HFFc6 (cell line): ENCODE measurements at regions not wholly inside any gene's neighbourhood (a gene's known extent, or its start where the extent isn't known, plus 50 kb on each side); places are given as distances from the start of the nearest gene placed in this dataset.

Experiments used
- DNase-seq: peaks from one replicate; pipeline ENCODE4 v3.0.0-alpha.2; 2018
- H3K27ac Mint-ChIP-seq: 2 replicates; pipeline ENCODE4 v1.8.0; 2020; ENCODE audit warnings: mild to moderate bottlenecking, mixed read lengths
- H3K27me3 Mint-ChIP-seq: 2 replicates; pipeline ENCODE4 v1.8.0; 2021; ENCODE audit warnings: mild to moderate bottlenecking, moderate library complexity, mixed read lengths; ENCODE audit not compliant: insufficient read depth
- H3K36me3 Mint-ChIP-seq: 2 replicates; pipeline ENCODE4 v1.8.0; 2021; ENCODE audit warnings: low read depth, mixed read lengths
- H3K4me1 Mint-ChIP-seq: 2 replicates; pipeline ENCODE4 v1.8.0; 2020; ENCODE audit warnings: low read depth, mixed read lengths
- H3K4me3 Mint-ChIP-seq: 2 replicates; pipeline ENCODE4 v1.8.0; 2020; ENCODE audit warnings: mild to moderate bottlenecking, moderate library complexity, mixed read lengths
- H3K9me3 Mint-ChIP-seq: 2 replicates; pipeline ENCODE4 v1.8.0; 2020; ENCODE audit warnings: mild to moderate bottlenecking, mixed read lengths
- CTCF ChIP-seq: fragments of 200-600 bp; sonication (generic); IDR thresholded peaks from 2 replicates; pipeline ENCODE4 v1.5.0; 2021; ENCODE audit warnings: antibody characterized with exemption, mild to moderate bottlenecking

GRCh38 chr17:72425133-72425793 lies 304.4 kb downstream of the SOX9 start:
- Mint-ChIP-seq H3K27me3 (no peaks in the 10 kb centered on the region; the same call in 1 of the 2 replicates), H3K9me3 (no peaks in the 10 kb centered on the region), H3K4me3 (no peak overlapping the region), H3K27ac (no peak overlapping the region), H3K36me3 (no peaks in the 10 kb centered on the region), H3K4me1 (peaks cover 53% of the 10 kb centered on the region)
- DNase-seq, result no peak
- no peak for TF ChIP-seq CTCF

- Mint-ChIP-seq H3K36me3 (no peaks in the 10 kb centered on the region), H3K27ac (no peak overlapping the region), H3K27me3 (no peaks in the 10 kb centered on the region; the same call in 1 of the 2 replicates), H3K4me1 (peaks cover 48% of the 10 kb centered on the region), H3K4me3 (no peak overlapping the region), H3K9me3 (no peaks in the 10 kb centered on the region)
- no peak for DNase-seq
- TF ChIP-seq CTCF, result no peak
Observed at GRCh38 chr17:72425794-72426168, 305.0 kb downstream of the SOX9 start.

GRCh38 chr17:72426321-72426720 lies 305.5 kb downstream of the SOX9 start:
- Mint-ChIP-seq H3K4me3 (no peak overlapping the region), H3K27ac (no peak overlapping the region; the same call in 1 of the 2 replicates), H3K36me3 (no peaks in the 10 kb centered on the region), H3K9me3 (no peaks in the 10 kb centered on the region), H3K4me1 (peaks cover 42% of the 10 kb centered on the region), H3K27me3 (no peaks in the 10 kb centered on the region; the same call in 1 of the 2 replicates)
- no peak for TF ChIP-seq CTCF
- DNase-seq, result no peak

DNA sequence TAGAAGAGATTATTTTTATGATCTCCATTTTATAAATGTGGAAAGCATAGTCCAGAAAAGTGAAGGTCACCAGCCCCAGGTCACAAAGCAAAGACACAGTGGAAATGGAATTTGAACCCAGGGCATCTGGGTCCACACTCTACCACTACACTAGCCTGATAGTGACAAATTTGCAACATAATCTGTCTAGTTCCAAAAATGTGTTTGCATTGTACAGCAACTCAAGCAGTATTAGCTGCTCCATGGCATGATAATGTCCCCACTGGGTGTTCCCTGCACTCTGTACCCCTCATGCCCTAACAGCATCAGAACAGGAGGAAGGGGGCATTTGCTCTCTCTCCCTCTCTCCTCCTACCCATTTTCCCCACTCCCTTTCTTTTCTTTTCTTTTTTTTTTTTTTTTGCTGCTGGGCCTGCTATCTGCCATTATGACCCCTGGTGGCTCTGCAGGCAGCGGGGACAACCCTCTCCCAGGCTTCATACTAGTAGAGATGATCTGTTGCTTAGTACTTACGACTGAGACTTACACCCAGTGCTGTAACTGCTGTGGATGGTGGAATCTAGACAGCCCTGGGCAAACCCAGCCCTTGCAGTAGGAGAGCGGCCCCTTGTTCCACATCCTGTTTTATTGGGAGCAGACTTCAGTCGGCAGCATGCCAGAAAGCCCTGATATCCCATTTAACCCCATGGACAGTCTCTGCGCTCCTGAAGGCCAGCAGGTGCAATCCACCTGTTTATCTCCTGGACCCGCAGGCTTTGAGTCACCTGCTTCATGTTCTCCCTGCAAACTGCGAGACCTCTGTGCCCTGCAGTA lies 306.3 kb downstream of the SOX9 start:
- H3K4me3 Mint-ChIP-seq, result no peak overlapping the region
- H3K4me1 Mint-ChIP-seq, result peaks cover 34% of the 10 kb centered on the region
- no peak overlapping the region for H3K27ac Mint-ChIP-seq
- no peaks in the 10 kb centered on the region; the same call in 1 of the 2 replicates for H3K27me3 Mint-ChIP-seq
- peak; percentile 15; the same call in 1 of the 2 replicates for TF ChIP-seq CTCF
- H3K9me3 Mint-ChIP-seq, result no peaks in the 10 kb centered on the region
- DNase-seq, result no peak
- no peaks in the 10 kb centered on the region for H3K36me3 Mint-ChIP-seq

- DNase-seq, result no peak
- Mint-ChIP-seq H3K27ac (no peak overlapping the region), H3K4me3 (no peak overlapping the region), H3K4me1 (peaks cover 32% of the 10 kb centered on the region), H3K27me3 (no peaks in the 10 kb centered on the region; the same call in 1 of the 2 replicates), H3K36me3 (no peaks in the 10 kb centered on the region), H3K9me3 (no peaks in the 10 kb centered on the region)
- TF ChIP-seq CTCF, result no peak
Observed at GRCh38 chr17:72427761-72428109, 306.9 kb downstream of the SOX9 start.
